Stimulated activated CD8-positive, alpha-beta memory T cell treated with anti-CD3 and anti-CD28 coated beads, Interleukin-7, amount 100 ng/mL, for 48 hours (primary cell): ENCODE measurements at regions not wholly inside any gene's neighbourhood (a gene's known extent, or its start where the extent isn't known, plus 50 kb on each side); places are given as distances from the start of the nearest gene placed in this dataset.

Experiments used
- DNase-seq, 2 donors: peaks; one replicate each; pipeline ENCODE4 v3.0.0-alpha.2; 2020; ENCODE audit warnings: low read depth in 1 of 2; ENCODE audit errors: extremely low read depth in 1 of 2

DNA sequence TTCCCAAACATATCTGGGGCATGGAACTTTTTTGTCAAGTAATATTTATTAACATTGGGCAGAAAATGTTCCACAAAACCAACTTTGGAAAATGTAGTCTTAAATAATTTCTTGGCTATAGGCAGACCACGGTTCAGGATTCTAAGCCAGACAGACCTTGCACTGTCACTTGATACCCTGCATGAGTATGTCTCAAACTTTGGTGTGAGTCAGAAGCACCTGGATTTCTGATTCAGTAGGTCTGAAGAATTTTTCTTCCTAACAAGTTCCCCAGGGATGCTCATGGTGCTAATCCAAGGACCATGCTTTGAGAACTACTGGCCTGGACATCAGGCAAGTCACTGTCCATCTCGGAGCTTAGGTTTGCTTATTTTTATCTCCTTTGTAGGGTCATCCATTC is 562.0 kb downstream of the PLPP3 start:
- no peak for DNase-seq

DNA sequence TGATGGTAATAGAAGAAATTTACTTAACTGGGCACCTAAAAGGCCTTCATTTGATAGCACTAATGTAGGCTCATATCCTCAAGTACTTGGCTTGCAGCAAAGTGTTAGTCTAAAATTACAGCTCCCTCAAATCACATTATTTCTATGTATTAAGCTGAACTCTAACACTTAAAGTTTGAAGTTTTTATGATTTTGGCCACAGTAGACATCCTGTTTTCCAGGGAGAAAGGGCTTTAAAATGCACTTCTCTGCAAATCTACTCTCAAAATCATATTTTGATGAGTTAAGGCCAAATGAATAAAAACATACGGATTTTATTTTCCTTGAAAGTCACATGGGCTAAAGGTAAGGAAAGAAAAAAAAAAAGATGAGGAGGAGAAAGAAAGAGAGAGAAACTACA is 575.5 kb downstream of the PLPP3 start:
- DNase-seq: no peak

DNA sequence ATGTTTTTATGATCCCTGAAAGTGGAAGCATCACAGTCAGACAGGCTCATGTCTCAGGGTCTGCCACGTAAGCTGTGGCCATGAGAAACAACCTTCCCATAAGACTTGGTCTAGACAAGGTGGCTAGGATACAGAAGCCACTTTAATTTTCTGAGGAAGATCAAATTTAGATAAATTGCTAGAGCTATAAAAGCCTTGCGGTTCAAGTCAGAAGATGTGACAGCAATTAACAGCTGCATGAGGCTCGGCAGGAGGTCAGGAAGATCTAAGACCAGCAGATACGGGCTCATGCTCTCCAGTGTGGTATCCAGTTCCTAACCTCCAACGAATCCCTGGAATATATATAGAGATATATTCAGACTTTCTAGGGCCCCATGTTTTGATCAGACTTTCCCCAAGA is 577.1 kb downstream of the PLPP3 start:
- DNase-seq: no peak

DNA sequence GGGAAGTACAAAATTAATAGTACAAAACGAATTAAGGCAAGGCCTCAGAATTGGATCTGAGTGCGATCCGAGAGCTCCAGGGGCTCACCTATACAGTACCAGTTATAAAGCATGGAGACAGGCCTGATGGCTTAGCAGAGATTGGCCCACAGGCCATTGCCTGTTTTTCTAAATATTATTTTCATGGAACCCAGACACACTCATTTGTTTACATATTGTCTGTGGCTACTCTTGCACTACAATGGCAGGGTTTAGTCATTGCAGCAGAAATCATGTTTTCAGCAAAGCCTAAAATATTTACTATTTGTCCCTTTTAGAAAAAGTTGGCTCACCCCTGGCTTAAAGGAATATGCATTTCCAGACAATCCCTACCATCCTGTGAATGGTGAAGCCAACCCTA is 578.9 kb downstream of the PLPP3 start:
- DNase-seq: no peak

DNA sequence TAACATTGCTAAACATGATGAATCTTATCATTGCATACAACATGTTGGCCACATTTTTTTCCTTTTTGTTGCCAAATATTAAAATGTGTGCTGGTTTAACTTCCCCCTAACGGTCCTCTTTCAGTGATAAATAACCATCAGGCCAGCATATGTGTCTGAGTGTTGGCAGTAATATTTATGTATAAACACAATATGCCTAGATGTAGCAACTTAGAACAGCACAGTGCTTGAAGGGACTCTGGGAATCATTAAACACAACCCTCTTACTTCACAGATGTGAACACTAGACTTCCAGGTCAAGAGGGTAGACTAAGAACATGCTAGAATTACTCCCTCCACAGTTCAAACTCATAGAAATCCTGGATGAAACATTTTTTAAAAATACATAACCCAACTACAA is 581.8 kb downstream of the PLPP3 start:
- DNase-seq: no peak

DNA sequence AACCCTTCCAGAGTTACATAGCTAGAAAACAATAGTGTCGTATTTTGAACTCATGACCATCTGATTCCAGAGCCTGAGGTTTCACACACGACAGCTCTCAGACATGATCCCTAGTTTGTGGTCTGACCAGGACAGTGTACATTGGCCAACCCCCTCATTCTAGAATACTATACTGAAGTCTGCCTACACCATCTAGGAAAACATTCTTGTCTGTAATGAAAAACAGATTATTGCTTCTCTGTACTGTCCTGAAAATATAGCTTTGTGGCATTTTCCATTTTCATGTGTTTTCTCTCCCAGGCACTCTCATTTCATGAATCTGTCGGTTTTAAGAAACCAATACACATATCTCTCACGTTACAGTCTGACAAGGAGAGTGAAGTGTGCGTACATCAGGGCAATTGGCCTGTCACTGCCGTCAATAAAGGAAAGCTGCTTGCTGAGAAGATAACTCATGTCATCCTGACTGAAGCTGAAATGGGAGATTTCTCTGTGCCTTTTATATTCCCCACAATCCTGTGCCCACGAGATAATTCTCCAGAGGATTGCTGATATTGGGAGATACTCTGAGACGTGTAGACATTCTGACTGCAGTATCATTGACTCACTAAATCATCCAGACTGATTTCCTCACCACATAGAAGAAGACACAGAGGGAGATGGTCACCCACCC is 585.6 kb downstream of the PLPP3 start:
- DNase-seq: no peak

DNA sequence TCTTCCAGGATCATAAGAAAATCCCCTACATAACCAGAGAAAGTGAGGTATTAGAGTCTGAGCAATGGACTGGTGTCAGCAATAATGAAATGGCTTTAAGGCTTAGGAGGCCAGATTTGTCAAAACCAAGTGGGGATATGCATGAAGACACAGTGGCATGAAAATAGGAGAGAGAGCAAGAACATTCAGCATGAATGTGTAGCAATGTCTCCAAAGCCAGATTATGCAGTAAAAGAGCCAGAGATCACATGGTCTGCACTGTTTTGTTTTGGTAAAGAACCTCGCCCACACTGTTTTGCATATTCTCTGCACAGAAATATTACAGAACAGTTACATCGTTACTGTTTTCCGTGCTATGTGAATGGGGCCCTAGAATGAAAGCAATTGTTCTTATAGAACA is 589.4 kb downstream of the PLPP3 start:
- no peak for DNase-seq

DNA sequence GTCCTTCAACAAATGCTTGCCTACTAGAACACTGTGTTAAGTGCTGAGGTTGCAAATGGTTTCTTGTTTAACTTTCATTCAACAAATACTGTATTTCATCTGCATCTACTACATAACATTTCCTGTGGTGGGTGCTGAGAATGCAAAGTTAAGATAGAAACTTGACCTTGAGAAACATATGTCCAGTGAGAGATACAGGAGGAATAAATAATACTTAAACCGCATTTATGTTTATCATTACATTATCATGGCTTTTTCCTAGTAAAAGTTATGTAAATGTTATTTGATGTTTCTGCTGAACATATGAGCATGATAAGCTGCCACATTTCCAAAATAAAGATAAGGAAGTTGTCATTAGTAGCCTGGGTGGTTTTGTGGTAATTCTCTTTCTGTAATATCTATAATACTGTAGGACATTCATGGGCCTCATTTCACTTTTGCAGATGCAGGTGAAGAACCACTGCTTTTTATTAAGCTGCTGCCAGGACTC is 590.4 kb downstream of the PLPP3 start:
- no peak for DNase-seq

DNA sequence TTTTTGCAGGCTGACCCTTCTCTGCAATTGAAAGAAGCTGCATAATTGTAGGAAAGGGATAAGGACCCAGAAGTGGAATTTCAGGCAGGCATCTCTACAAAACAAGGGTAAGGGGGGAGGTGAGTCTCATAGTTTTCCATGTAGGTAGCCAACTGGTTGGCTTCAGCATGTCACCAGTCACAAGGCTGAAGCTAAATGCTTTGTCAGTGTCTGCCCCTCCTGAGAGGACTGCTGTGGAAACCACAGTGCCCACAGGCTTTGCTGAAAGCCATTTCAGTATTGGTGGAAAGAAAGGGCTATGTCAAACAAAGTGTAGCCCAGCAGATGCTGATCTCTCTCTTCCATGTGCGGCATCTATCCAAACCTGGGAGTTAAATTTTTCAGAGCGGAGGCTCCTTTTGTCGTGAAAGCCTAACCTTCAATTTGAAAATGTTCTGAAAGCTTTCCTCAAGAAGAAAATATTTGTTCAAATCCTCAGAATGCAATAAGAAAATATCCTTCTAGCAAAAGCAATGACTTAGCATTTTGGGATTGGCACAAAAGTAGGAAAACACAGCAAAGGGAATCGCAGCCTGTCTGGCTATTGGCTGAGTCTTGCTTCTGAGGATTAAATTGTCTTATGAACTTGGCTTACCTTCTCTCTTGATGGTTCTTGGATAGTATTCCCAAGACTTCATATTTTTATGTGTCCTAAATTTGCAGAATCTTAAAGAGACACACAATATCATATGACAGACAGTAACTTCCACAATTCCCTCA is 591.7 kb downstream of the PLPP3 start:
- DNase-seq: no peak

DNA sequence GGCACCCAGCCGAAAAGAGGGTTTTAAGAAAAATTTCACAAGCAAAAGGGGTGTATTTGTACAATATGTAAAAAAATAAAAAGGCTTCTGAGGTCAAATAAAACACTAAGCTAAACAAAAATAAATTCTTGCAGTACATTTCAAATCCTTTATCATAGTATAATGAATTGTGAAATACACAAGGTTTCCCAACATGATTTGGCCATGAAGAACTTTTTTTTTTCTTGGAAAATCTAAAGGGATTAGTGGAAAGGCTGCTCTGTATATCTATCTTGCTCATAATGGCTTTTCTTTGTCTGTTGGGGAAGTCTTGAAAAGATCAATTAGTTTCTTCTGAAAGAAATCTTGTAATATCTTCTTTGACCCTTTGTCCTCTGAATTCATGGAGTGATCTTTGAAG is 593.4 kb downstream of the PLPP3 start:
- DNase-seq: no peak

DNA sequence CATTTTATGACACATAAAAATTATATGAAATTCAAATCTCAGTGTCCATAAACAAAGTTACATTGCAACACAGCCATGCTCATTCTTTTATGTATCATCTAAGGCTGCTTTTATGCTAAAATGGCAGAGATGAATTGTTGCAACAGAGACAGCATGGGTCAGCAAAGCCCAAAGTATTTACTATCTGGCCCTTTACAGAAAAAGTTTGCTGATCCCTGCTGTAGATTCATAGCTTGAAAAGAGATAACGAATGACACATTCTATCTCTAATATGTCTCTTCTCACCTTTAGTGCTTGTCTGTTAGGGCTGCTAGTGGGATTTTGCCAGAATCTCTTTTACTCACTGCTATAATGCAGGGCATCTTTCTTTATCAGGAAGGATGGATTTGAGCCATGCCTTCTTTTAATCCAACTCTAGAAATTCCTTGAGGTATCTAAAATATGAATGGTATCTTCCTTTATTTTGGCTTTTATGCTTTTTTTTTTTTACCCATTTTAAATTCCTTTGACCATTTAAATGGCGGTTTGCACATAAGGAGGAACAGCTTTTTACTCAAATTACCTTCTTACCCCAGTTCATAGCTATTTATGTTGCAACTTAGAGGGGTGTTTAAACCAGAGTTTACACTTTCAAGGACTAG is 598.2 kb downstream of the PLPP3 start:
- DNase-seq: no peak

DNA sequence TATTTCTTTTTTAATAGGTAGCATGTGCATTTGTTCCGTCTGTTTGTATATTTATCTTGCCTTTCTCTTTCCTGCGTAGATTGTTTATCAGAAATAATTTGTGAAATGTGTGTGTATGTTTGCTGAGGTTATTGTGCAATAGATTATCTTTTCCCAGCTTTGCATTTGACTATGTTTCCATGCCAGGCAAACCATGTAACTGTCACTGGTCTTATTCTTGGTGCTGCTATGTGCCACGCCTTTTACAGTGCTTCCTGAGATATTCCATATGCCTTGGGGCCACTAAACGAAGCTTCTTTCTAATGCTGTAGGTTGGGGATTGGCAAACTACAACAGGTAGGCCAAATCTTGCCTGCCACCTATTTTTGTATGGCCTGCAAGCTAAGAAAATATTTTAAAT is 598.8 kb downstream of the PLPP3 start:
- no peak for DNase-seq

DNA sequence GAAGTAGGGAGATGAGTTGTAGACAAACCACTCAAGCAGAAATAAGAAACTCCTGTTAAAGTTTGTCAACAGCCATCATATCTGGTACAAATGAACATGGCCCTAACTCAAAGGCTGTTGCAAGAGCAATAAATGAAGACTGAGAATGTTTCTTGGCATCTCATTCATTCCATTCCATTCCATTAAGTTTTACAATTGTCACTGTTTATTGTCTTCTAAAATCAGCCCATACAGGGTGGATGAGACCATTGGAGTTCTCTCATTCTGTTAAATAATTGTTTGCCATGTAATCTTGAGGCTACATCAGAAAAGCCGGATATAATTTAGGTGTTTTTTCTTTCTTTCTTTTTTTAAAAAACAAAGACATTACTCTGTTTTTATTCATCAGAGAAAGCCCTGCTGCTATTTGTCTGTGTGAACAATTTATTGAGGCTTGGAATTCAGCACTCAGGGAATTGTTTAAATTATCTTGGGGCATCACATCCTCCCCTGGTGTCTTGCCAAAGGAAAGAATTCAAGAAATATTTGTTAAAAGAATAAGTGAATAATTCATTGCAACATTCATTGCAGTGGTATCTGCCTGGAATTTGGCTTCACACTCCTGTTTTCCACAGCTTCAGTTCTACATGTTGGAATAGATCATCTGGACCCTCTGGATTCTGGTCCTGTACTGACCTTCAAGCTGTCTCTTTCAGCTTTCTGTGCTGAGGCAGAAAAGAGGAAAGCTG is 604.5 kb downstream of the PLPP3 start:
- no peak for DNase-seq

DNA sequence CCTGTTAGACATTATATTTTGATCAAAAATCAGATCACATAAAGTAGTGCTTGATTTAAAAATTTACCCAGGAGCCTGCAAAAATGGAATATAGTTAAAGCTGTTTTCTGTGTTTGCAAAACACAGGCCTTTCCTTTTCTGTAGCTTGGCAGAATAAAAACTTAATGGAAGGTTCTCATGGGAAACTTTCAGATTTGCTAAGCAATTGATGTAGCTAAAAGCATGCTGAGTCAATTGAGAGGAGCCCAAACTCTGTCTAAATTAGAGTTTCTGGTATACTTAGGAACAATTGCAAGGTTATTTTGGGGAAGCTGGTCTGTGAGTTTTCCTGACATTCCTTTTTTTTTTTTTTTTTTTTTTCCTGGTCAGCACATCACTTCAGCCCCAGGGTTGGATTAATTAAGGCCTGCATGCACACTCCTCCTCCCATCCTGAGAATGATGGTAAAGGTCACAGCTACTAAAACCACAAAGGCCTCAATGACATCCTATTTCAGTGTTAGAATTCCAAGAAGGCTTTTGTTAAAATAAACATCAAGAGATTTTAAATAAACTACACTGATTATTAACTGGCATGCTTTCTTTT is 608.7 kb downstream of the PLPP3 start:
- no peak for DNase-seq

DNA sequence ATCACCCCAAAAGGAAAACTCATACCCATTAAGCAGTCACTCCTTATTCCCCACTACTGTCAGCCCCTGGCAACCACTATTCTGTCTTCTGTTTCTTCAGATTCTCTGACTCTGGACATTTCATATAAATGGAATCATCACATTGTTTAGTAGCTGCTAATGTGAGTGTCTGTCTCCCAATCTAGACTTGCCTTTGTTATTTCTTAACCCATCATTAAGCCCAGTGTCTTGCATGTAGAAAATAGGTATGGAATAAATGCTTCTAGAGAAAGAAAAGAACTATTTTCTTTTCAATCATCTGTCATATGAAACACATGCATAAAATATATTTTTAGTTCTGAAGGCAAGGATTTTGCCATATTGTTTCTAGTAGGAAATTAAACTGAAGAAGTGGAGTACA is 610.0 kb downstream of the PLPP3 start:
- DNase-seq: no peak

DNA sequence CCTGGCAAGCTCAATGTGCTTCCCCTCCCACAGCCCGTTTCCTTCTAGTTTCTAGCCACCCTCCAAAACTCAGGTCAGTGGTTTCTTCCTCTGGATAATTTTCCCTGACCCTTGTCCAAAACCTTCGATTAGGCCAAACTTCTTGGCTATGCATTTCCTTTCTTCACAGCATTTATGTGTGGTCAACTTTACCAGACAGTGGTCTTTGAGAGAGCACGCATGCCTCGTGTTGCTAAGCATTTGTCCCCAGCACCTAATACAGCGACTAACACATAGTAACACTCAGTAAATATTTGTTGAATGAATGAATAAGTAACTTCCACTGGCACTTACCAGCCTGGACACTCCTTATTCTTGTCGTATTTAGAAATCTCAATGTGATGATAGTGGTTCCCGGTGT is 610.7 kb downstream of the PLPP3 start:
- DNase-seq: no peak

DNA sequence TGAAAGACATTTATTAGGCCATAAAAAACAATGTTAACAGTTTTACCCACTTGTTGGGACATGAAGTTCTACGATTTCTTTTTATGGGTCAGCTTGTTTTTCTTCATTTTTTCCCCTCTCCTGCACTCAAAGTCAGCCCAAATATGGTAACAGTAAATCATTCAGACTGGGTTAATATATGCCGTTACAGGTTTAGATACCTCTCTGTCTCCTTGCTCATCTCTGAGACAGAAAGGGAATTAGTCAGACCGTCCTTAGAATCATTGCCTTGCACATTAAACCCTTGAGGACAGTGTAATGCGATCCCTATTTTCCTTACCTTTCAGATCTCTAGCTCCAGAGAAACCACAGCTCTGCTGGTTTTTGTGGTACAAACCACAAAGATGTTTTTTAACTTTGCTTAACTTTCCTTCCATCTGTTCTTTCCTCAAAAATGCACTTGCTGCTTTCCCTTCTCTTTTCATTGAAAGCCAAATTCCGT is 613.3 kb downstream of the PLPP3 start:
- no peak for DNase-seq

DNA sequence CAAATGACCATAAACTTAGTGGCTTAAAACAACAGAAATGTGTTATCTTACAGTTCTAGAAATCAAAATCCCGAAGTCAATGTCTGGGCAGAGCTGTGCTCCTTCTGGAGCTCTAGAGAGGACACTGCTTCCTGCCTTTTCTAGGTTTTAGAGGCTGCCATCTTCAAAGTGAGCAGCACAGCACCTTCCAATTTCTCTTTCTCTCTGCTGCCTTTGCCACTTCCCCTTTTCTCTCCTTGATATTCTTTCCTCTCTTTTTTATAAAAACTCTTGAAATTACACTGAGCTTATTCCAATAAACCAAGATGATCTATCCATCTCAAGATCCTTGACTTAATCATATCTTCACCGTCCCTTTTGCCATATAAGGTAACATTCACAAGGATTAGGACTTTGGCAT is 616.9 kb downstream of the PLPP3 start:
- no peak for DNase-seq

DNA sequence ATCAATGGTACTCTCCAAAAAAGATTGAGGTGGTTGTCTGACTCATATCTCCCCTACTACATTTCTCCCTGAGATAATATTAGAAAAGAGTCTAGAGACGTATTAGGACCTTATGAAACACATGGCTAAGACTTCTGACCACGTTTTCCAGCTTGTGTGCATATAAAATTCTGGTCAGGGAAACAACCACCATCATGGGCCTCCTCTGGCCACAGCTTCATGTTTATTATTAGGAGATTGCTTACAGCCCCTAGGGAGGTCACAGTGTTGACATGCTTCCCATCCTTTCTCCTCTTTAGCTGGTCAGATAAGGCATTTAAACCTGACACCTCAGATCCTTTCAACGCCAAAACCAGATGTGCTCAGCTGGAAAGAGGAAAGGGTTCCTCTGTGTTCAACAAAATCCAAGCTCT is 620.2 kb downstream of the PLPP3 start:
- DNase-seq: no peak

DNA sequence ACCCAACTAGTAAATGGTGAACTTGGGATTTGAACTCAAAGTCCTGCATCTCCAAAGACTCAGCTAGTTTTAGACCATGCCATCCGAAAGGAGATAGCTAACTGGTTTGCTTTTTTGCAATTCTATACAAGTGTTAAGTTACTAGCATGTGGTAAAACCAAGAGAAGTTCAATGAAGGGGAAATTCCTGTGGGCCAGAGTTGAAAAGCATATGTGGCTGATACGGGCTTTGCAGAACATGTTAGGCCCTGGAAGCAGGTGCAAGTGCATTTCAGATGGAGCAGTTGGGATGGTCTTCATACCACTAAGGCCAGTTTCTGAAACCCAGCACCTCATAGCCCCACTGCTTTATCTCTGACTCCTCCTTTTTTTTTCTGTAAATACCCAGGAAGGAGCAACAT is 620.9 kb downstream of the PLPP3 start:
- no peak for DNase-seq

DNA sequence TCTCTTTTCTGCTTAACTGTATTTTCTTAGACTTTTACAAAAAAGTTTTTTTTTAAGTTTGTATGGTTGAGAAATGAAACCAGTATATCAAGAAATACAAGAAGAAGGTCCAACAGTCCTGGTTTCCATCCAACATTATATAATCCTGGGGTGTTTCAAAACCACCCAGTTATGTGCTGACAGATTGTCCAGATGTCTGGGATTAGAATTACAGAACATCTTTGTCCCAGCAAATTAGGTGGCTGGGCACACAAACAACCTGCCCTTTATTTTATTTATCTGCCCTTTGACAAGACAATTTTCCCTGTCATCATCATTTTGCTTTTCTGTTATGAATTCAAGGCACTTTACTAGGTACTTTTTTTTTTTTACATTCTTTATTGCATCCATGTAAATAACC is 622.1 kb downstream of the PLPP3 start:
- DNase-seq: no peak
